ENCODE measurements at regions not wholly inside any gene's neighbourhood (a gene's known extent, or its start where the extent isn't known, plus 50 kb on each side); places are given as distances from the start of the nearest gene placed in this dataset.

GRCh38 chr6:115078555-115078954 is 735.7 kb upstream of the HS3ST5 start:
- no peak for DNase-seq (ENCODE audit: extremely low read depth, insufficient read length)
- no peak overlapping the region for H3K4me3 ChIP-seq (replicated peaks; ENCODE audit: low read depth, low read length)
- no peaks in the 10 kb centered on the region for H3K36me3 ChIP-seq (ENCODE audit: control insufficient read depth, insufficient read depth, low read length)
- no peak for TF ChIP-seq CTCF (IDR thresholded peaks at IDR 0.05; ENCODE audit: insufficient read depth, low read length, poor library complexity, severe bottlenecking)
- H3K27me3 ChIP-seq (replicated peaks; ENCODE audit: control insufficient read depth, insufficient read depth, low read length), result no peaks in the 10 kb centered on the region

GRCh38 chr6:115071962-115072361 is 729.1 kb upstream of the HS3ST5 start:
- no peaks in the 10 kb centered on the region for H3K36me3 ChIP-seq (ENCODE audit: control insufficient read depth, insufficient read depth, low read length)
- DNase-seq (ENCODE audit: extremely low read depth, insufficient read length), result no peak
- no peak overlapping the region for H3K4me3 ChIP-seq (replicated peaks; ENCODE audit: low read depth, low read length)
- TF ChIP-seq CTCF (IDR thresholded peaks at IDR 0.05; ENCODE audit: insufficient read depth, low read length, poor library complexity, severe bottlenecking), result no peak
- no peaks in the 10 kb centered on the region for H3K27me3 ChIP-seq (replicated peaks; ENCODE audit: control insufficient read depth, insufficient read depth, low read length)

- H3K27me3 ChIP-seq (replicated peaks; ENCODE audit: control insufficient read depth, insufficient read depth, low read length), result no peaks in the 10 kb centered on the region
- TF ChIP-seq CTCF (IDR thresholded peaks at IDR 0.05; ENCODE audit: insufficient read depth, low read length, poor library complexity, severe bottlenecking), result no peak
- no peaks in the 10 kb centered on the region for H3K36me3 ChIP-seq (ENCODE audit: control insufficient read depth, insufficient read depth, low read length)
- no peak for DNase-seq (ENCODE audit: extremely low read depth, insufficient read length)
- H3K4me3 ChIP-seq (replicated peaks; ENCODE audit: low read depth, low read length), result no peak overlapping the region
Observed at GRCh38 chr6:115067690-115068447, 725.0 kb upstream of the HS3ST5 start.

- Histone ChIP-seq H3K4me3 (replicated peaks; ENCODE audit: low read depth, low read length) (no peak overlapping the region), H3K27me3 (replicated peaks; ENCODE audit: control insufficient read depth, insufficient read depth, low read length) (no peaks in the 10 kb centered on the region), H3K36me3 (ENCODE audit: control insufficient read depth, insufficient read depth, low read length) (no peaks in the 10 kb centered on the region)
- TF ChIP-seq CTCF (IDR thresholded peaks at IDR 0.05; ENCODE audit: insufficient read depth, low read length, poor library complexity, severe bottlenecking), result no peak
- no peak for DNase-seq (ENCODE audit: extremely low read depth, insufficient read length)
Observed at GRCh38 chr6:115064680-115065079, 721.9 kb upstream of the HS3ST5 start.

- no peak for TF ChIP-seq CTCF (IDR thresholded peaks at IDR 0.05; ENCODE audit: insufficient read depth, low read length, poor library complexity, severe bottlenecking)
- Histone ChIP-seq H3K27me3 (replicated peaks; ENCODE audit: control insufficient read depth, insufficient read depth, low read length) (no peaks in the 10 kb centered on the region), H3K4me3 (replicated peaks; ENCODE audit: low read depth, low read length) (no peak overlapping the region), H3K36me3 (ENCODE audit: control insufficient read depth, insufficient read depth, low read length) (no peaks in the 10 kb centered on the region)
- DNase-seq (ENCODE audit: extremely low read depth, insufficient read length), result no peak
Observed at GRCh38 chr6:115060581-115060980, 717.8 kb upstream of the HS3ST5 start.
